Neural progenitor cell (in vitro differentiated cells): ENCODE measurements at regions not wholly inside any gene's neighbourhood (a gene's known extent, or its start where the extent isn't known, plus 50 kb on each side); places are given as distances from the start of the nearest gene placed in this dataset.
"Not testable (repeated sequence)": the region's sequence is repeated elsewhere in the genome, so short reads cannot be mapped to it uniquely, and the experiment has no call there.

Source experiments
- DNase-seq: peaks from one replicate; pipeline ENCODE4 v3.0.0-alpha.2; 2016; ENCODE audit warnings: low spot score
- H2AFZ ChIP-seq: fragments of 200-600 bp; sonication (generic); replicated peaks from 2 replicates; pipeline ENCODE4 v1.6.1; 2016; ENCODE audit warnings: antibody characterized with exemption
- H3F3A ChIP-seq: fragments of 200-600 bp; sonication (generic); 2 replicates; pipeline ENCODE4 v1.6.1; 2016; ENCODE audit warnings: antibody characterized with exemption, low read depth
- H3K27ac ChIP-seq: fragments of 200-600 bp; sonication (generic); 2 replicates; pipeline ENCODE4 v1.5.1; 2016; ENCODE audit warnings: mild to moderate bottlenecking
- H3K27me3 ChIP-seq: fragments of 200-600 bp; sonication (generic); 2 replicates; pipeline ENCODE4 v1.6.1; 2016; ENCODE audit warnings: mild to moderate bottlenecking, moderate library complexity
- H3K36me3 ChIP-seq: fragments of 200-600 bp; sonication (generic); 2 replicates; pipeline ENCODE4 v1.5.1; 2016
- H3K4me1 ChIP-seq: fragments of 200-600 bp; sonication (generic); 2 replicates; pipeline ENCODE4 v1.6.1; 2016; ENCODE audit warnings: mixed run types
- H3K4me2 ChIP-seq: fragments of 200-600 bp; sonication (generic); 2 replicates; pipeline ENCODE4 v1.6.1; 2016
- H3K4me3 ChIP-seq: fragments of 200-600 bp; sonication (generic); 2 replicates; pipeline ENCODE4 v1.5.1; 2016
- H3K79me2 ChIP-seq: fragments of 200-600 bp; sonication (generic); 2 replicates; pipeline ENCODE4 v1.6.1; 2016; ENCODE audit warnings: low read depth
- H3K9ac ChIP-seq: fragments of 200-600 bp; sonication (generic); 2 replicates; pipeline ENCODE4 v1.6.1; 2016
- H3K9me3 ChIP-seq: fragments of 200-600 bp; sonication (generic); 2 replicates; pipeline ENCODE4 v1.5.1; 2016; ENCODE audit warnings: low read depth
- H4K20me1 ChIP-seq: fragments of 200-600 bp; sonication (generic); 2 replicates; pipeline ENCODE4 v1.6.1; 2016; ENCODE audit warnings: low read depth
- H3K27ac Mint-ChIP-seq: 3 replicates; pipeline ENCODE4 v1.8.0; 2021; ENCODE audit warnings: mixed read lengths
- H3K27me3 Mint-ChIP-seq: 2 replicates; pipeline ENCODE4 v1.8.0; 2022; ENCODE audit warnings: low read depth, mild to moderate bottlenecking, inconsistent platforms, moderate library complexity, mixed read lengths; ENCODE audit not compliant: insufficient read depth
- H3K36me3 Mint-ChIP-seq: 3 replicates; pipeline ENCODE4 v1.8.0; 2021; ENCODE audit warnings: mixed read lengths
- H3K4me1 Mint-ChIP-seq: 3 replicates; pipeline ENCODE4 v1.8.0; 2021; ENCODE audit warnings: mixed read lengths
- H3K4me3 Mint-ChIP-seq: 3 replicates; pipeline ENCODE4 v1.8.0; 2021; ENCODE audit warnings: mild to moderate bottlenecking, moderate library complexity, mixed read lengths
- H3K9me3 Mint-ChIP-seq: 3 replicates; pipeline ENCODE4 v1.8.0; 2020; ENCODE audit warnings: mixed read lengths
- CTCF ChIP-seq: fragments of 200-600 bp; sonication (generic); IDR thresholded peaks from 2 replicates; pipeline ENCODE4 v1.5.1; 2017; ENCODE audit warnings: antibody characterized with exemption, mild to moderate bottlenecking
- EZH2 ChIP-seq: fragments of 200-600 bp; sonication (generic); IDR thresholded peaks from 2 replicates; pipeline ENCODE4 v1.6.1; 2017; ENCODE audit warnings: antibody characterized with exemption, mild to moderate bottlenecking, moderate library complexity
- EZH2phosphoT487 ChIP-seq: fragments of 200-600 bp; sonication (generic); IDR thresholded peaks from 2 replicates; pipeline ENCODE4 v1.6.1; 2017; ENCODE audit warnings: antibody characterized with exemption

GRCh38 chr13:110983241-110983640 lies 68.4 kb upstream of the ANKRD10 start:
- no peak overlapping the region for H3K4me3 Mint-ChIP-seq
- no peak for TF ChIP-seq CTCF
- TF ChIP-seq EZH2: no peak
- no peak for TF ChIP-seq EZH2phosphoT487
- H3K4me3 ChIP-seq: no peak overlapping the region
- no peak overlapping the region for H3K27ac ChIP-seq
- no peak overlapping the region for H3K27ac Mint-ChIP-seq
- H3K27me3 Mint-ChIP-seq: peaks cover 4% of the 10 kb centered on the region
- no peaks in the 10 kb centered on the region for H3K27me3 ChIP-seq
- no peaks in the 10 kb centered on the region for H3K36me3 Mint-ChIP-seq
- no peaks in the 10 kb centered on the region for H3K9me3 ChIP-seq
- H3K79me2 ChIP-seq: no peaks in the 10 kb centered on the region
- DNase-seq: no peak
- H3K4me1 Mint-ChIP-seq: no peaks in the 10 kb centered on the region
- no peaks in the 10 kb centered on the region for H3K36me3 ChIP-seq
- no peak overlapping the region for H3K4me2 ChIP-seq
- H3K9ac ChIP-seq: no peak overlapping the region
- H3K4me1 ChIP-seq: no peaks in the 10 kb centered on the region
- no peak overlapping the region for H2AFZ ChIP-seq
- no peaks in the 10 kb centered on the region for H3F3A ChIP-seq
- H4K20me1 ChIP-seq: no peaks in the 10 kb centered on the region
- H3K9me3 Mint-ChIP-seq: peaks cover 10% of the 10 kb centered on the region

- TF ChIP-seq EZH2phosphoT487 (no peak), EZH2 (no peak), CTCF (no peak)
- Histone ChIP-seq H2AFZ (no peak overlapping the region), H4K20me1 (no peaks in the 10 kb centered on the region), H3K4me1 (no peaks in the 10 kb centered on the region), H3K4me3 (no peak overlapping the region), H3K79me2 (no peaks in the 10 kb centered on the region), H3K36me3 (no peaks in the 10 kb centered on the region), H3F3A (no peaks in the 10 kb centered on the region), H3K4me2 (no peak overlapping the region), H3K9ac (no peak overlapping the region), H3K27me3 (no peaks in the 10 kb centered on the region), H3K9me3 (no peaks in the 10 kb centered on the region), H3K27ac (no peak overlapping the region)
- H3K36me3 Mint-ChIP-seq: no peaks in the 10 kb centered on the region
- no peaks in the 10 kb centered on the region for H3K4me1 Mint-ChIP-seq
- no peak for DNase-seq
- peaks cover 4% of the 10 kb centered on the region for H3K27me3 Mint-ChIP-seq
- H3K27ac Mint-ChIP-seq: no peak overlapping the region
- peaks cover 10% of the 10 kb centered on the region for H3K9me3 Mint-ChIP-seq
- H3K4me3 Mint-ChIP-seq: no peak overlapping the region
These were observed 66.5 kb upstream of the ANKRD10 start for GRCh38 chr13:110981379-110981778.

- H3K4me3 Mint-ChIP-seq: no peak overlapping the region
These were observed 66.1 kb upstream of the ANKRD10 start for GRCh38 chr13:110980921-110981320.

GRCh38 chr13:110979149-110979548 lies 64.3 kb upstream of the ANKRD10 start:
- H4K20me1 ChIP-seq, H3K27ac ChIP-seq, H3K9me3 ChIP-seq, H3K4me2 ChIP-seq, H3K9ac ChIP-seq, H3K27me3 Mint-ChIP-seq, H3K36me3 Mint-ChIP-seq, H3K4me1 Mint-ChIP-seq, DNase-seq, H2AFZ ChIP-seq, H3K4me3 ChIP-seq, H3K36me3 ChIP-seq, H3K4me3 Mint-ChIP-seq, H3K27ac Mint-ChIP-seq, H3K4me1 ChIP-seq, H3K79me2 ChIP-seq, H3F3A ChIP-seq, H3K27me3 ChIP-seq: not testable (repeated sequence)
- H3K9me3 Mint-ChIP-seq: peaks cover 10% of the 10 kb centered on the region

More at GRCh38 chr13:110980921-110981320, 66.1 kb upstream of the ANKRD10 start:
- Mint-ChIP-seq H3K27ac (no peak overlapping the region), H3K4me1 (no peaks in the 10 kb centered on the region), H3K27me3 (peaks cover 4% of the 10 kb centered on the region), H3K36me3 (no peaks in the 10 kb centered on the region), H3K9me3 (peaks cover 10% of the 10 kb centered on the region)
- DNase-seq: no peak
- H3K79me2 ChIP-seq: no peaks in the 10 kb centered on the region
- H3K9me3 ChIP-seq: no peaks in the 10 kb centered on the region
- no peak overlapping the region for H3K4me2 ChIP-seq
- no peak overlapping the region for H3K9ac ChIP-seq
- H3K4me3 ChIP-seq: no peak overlapping the region
- H3F3A ChIP-seq: no peaks in the 10 kb centered on the region
- no peaks in the 10 kb centered on the region for H3K4me1 ChIP-seq
- H4K20me1 ChIP-seq: no peaks in the 10 kb centered on the region
- no peak for TF ChIP-seq CTCF
- TF ChIP-seq EZH2: no peak
- no peak for TF ChIP-seq EZH2phosphoT487
- H2AFZ ChIP-seq: no peak overlapping the region
- H3K36me3 ChIP-seq: no peaks in the 10 kb centered on the region
- H3K27me3 ChIP-seq: no peaks in the 10 kb centered on the region
- no peak overlapping the region for H3K27ac ChIP-seq
